ENCODE measurements at regions not wholly inside any gene's neighbourhood (a gene's known extent, or its start where the extent isn't known, plus 50 kb on each side); places are given as distances from the start of the nearest gene placed in this dataset.

DNA sequence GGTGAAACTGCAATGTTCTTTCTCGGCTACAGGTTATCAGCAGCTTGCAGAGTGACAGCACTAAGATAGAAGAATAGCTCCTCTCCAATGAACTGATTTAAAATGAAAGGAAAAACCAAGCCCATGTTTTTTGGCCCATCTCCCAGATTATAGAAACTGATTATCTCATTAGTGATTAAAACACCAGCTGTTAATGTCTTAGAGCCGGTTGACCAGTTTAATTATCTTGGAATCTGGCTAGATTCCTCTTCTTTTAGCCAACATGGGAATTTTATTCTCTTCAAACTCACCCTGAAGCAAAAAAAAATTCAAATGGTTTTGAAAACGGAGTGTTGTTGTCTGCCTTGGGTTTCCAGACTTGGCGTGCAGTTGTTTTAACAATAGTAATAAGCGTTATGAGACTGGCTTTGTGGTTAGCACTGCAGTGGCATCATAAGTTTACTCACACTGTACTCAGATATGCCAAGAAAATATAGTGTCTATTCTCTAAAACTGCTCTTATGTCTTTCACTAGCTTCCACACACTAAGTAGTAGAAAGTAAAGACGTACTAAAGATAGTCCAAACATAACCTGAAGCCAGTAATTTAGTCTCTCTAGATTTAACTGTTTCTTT, 665.3 kb downstream of the STK39 start:
- 76% methylated on average over 6 of the region's 6 CpGs for WGBS
- no peak for DNase-seq (ENCODE audit: low spot score)
- H3K4me1 ChIP-seq (ENCODE audit: control insufficient read depth in 4 of 4, insufficient read depth in 4 of 4, low read length in 3 of 4), result no peaks in the 10 kb centered on the region
- H3K27ac ChIP-seq (ENCODE audit: low read depth in 1 of 2, low read length in 2 of 2), result no peak overlapping the region
- no peak overlapping the region for H3K9ac ChIP-seq (ENCODE audit: low read depth in 1 of 2, low read length in 2 of 2)
- H3K27me3 ChIP-seq (ENCODE audit: control insufficient read depth in 4 of 4, insufficient read depth in 4 of 4, low read length in 3 of 4), result no peaks in the 10 kb centered on the region
- no peaks in the 10 kb centered on the region for H3K36me3 ChIP-seq (ENCODE audit: control insufficient read depth in 4 of 4, insufficient read depth in 3 of 4, low read depth in 1 of 4, low read length in 3 of 4)
- H3K9me3 ChIP-seq (ENCODE audit: control insufficient read depth in 4 of 4, low read length in 3 of 4), result no peaks in the 10 kb centered on the region
- no peak for TF ChIP-seq EGR1 (IDR thresholded peaks at IDR 0.05; ENCODE audit: low read depth in 2 of 2)
- no peak for TF ChIP-seq FOXA1 (IDR thresholded peaks at IDR 0.05)
- no peak for TF ChIP-seq NR2F2 (IDR thresholded peaks at IDR 0.05)
- TF ChIP-seq YY1 (IDR thresholded peaks at IDR 0.05), result no peak
- TF ChIP-seq, protein P1, sequence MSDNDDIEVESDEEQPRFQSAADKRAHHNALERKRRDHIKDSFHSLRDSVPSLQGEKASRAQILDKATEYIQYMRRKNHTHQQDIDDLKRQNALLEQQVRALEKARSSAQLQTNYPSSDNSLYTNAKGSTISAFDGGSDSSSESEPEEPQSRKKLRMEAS (IDR thresholded peaks at IDR 0.05), result no peak
- TF ChIP-seq FOXA2 (IDR thresholded peaks at IDR 0.05), result no peak
- TF ChIP-seq, protein P2, sequence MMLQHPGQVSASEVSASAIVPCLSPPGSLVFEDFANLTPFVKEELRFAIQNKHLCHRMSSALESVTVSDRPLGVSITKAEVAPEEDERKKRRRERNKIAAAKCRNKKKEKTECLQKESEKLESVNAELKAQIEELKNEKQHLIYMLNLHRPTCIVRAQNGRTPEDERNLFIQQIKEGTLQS (IDR thresholded peaks at IDR 0.05), result no peak
- no peak for TF ChIP-seq RXRA (IDR thresholded peaks at IDR 0.05)
- no peak for TF ChIP-seq HNF4A (conservative IDR thresholded peaks at IDR 0.05)
- no peak for TF ChIP-seq TAF1 (conservative IDR thresholded peaks at IDR 0.05)
- TF ChIP-seq, protein P3, sequence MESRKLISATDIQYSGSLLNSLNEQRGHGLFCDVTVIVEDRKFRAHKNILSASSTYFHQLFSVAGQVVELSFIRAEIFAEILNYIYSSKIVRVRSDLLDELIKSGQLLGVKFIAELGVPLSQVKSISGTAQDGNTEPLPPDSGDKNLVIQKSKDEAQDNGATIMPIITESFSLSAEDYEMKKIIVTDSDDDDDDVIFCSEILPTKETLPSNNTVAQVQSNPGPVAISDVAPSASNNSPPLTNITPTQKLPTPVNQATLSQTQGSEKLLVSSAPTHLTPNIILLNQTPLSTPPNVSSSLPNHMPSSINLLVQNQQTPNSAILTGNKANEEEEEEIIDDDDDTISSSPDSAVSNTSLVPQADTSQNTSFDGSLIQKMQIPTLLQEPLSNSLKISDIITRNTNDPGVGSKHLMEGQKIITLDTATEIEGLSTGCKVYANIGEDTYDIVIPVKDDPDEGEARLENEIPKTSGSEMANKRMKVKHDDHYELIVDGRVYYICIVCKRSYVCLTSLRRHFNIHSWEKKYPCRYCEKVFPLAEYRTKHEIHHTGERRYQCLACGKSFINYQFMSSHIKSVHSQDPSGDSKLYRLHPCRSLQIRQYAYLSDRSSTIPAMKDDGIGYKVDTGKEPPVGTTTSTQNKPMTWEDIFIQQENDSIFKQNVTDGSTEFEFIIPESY (IDR thresholded peaks at IDR 0.05), result no peak
- TF ChIP-seq, protein P4, sequence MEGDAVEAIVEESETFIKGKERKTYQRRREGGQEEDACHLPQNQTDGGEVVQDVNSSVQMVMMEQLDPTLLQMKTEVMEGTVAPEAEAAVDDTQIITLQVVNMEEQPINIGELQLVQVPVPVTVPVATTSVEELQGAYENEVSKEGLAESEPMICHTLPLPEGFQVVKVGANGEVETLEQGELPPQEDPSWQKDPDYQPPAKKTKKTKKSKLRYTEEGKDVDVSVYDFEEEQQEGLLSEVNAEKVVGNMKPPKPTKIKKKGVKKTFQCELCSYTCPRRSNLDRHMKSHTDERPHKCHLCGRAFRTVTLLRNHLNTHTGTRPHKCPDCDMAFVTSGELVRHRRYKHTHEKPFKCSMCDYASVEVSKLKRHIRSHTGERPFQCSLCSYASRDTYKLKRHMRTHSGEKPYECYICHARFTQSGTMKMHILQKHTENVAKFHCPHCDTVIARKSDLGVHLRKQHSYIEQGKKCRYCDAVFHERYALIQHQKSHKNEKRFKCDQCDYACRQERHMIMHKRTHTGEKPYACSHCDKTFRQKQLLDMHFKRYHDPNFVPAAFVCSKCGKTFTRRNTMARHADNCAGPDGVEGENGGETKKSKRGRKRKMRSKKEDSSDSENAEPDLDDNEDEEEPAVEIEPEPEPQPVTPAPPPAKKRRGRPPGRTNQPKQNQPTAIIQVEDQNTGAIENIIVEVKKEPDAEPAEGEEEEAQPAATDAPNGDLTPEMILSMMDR (IDR thresholded peaks at IDR 0.05; ENCODE audit: low read depth, low read length, missing input control), result no peak
- no peak for TF ChIP-seq HNF4G (IDR thresholded peaks at IDR 0.05)
- no peak for TF ChIP-seq RAD21 (IDR thresholded peaks at IDR 0.05)
- TF ChIP-seq JUND (IDR thresholded peaks at IDR 0.05), result no peak
- TF ChIP-seq GABPA (IDR thresholded peaks at IDR 0.05 in 1 of 2, conservative IDR thresholded peaks at IDR 0.05 in 1 of 2), result no peak
- no peak for TF ChIP-seq SP1 (IDR thresholded peaks at IDR 0.05)
- TF ChIP-seq, protein P5, sequence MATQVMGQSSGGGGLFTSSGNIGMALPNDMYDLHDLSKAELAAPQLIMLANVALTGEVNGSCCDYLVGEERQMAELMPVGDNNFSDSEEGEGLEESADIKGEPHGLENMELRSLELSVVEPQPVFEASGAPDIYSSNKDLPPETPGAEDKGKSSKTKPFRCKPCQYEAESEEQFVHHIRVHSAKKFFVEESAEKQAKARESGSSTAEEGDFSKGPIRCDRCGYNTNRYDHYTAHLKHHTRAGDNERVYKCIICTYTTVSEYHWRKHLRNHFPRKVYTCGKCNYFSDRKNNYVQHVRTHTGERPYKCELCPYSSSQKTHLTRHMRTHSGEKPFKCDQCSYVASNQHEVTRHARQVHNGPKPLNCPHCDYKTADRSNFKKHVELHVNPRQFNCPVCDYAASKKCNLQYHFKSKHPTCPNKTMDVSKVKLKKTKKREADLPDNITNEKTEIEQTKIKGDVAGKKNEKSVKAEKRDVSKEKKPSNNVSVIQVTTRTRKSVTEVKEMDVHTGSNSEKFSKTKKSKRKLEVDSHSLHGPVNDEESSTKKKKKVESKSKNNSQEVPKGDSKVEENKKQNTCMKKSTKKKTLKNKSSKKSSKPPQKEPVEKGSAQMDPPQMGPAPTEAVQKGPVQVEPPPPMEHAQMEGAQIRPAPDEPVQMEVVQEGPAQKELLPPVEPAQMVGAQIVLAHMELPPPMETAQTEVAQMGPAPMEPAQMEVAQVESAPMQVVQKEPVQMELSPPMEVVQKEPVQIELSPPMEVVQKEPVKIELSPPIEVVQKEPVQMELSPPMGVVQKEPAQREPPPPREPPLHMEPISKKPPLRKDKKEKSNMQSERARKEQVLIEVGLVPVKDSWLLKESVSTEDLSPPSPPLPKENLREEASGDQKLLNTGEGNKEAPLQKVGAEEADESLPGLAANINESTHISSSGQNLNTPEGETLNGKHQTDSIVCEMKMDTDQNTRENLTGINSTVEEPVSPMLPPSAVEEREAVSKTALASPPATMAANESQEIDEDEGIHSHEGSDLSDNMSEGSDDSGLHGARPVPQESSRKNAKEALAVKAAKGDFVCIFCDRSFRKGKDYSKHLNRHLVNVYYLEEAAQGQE (IDR thresholded peaks at IDR 0.05), result no peak
- H3K4me3 ChIP-seq (ENCODE audit: low read depth in 1 of 3, low read length in 3 of 3), result no peak overlapping the region
